ENCODE measurements at regions not wholly inside any gene's neighbourhood (a gene's known extent, or its start where the extent isn't known, plus 50 kb on each side); places are given as distances from the start of the nearest gene placed in this dataset.
A peak's percentile ranks its signal among the peaks of the same experiment; 100 is the strongest.

GRCh38 chr14:98700748-98701147 lies 571.2 kb downstream of the BCL11B start:
- TF ChIP-seq FOXM1 (IDR thresholded peaks at IDR 0.05; ENCODE audit: borderline replicate concordance, low read depth) (no peak), YY1 (IDR thresholded peaks at IDR 0.05; ENCODE audit: low read depth) (no peak), REST (IDR thresholded peaks at IDR 0.05; ENCODE audit: low read depth) (no peak), CEBPB (IDR thresholded peaks at IDR 0.05) (0 out of 2 replicates have a peak, but pooled peaks have one; percentile 5), EP300 (IDR thresholded peaks at IDR 0.05; ENCODE audit: borderline replicate concordance) (no peak), TEAD4 (IDR thresholded peaks at IDR 0.05) (no peak)
